Peyer's patch (tissue), 4 donors: ENCODE measurements at regions not wholly inside any gene's neighbourhood (a gene's known extent, or its start where the extent isn't known, plus 50 kb on each side); places are given as distances from the start of the nearest gene placed in this dataset.

ENCODE experiments used
- DNase-seq, 3 donors: peaks; one replicate each; pipeline ENCODE4 v3.0.0-alpha.2; 2017 to 2019
- H3K27ac ChIP-seq, 4 donors: fragments of 200-600 bp; sonication (generic); one replicate each; pipeline ENCODE4 v1.5.1; 2016 to 2019
- H3K27me3 ChIP-seq, 2 donors: fragments of 200-600 bp; sonication (generic); one replicate each; pipeline ENCODE4 v1.5.1; 2019
- H3K36me3 ChIP-seq, 3 donors: fragments of 200-600 bp; sonication (generic); one replicate each; pipeline ENCODE4 v1.5.1; 2016 to 2019
- H3K4me1 ChIP-seq, 4 donors: fragments of 200-600 bp; sonication (generic); one replicate each; pipeline ENCODE4 v1.5.1; 2016 to 2019
- H3K4me3 ChIP-seq, 4 donors: fragments of 200-600 bp; sonication (generic); 1 replicate in 3 of 4; 2 replicates in 1 of 4; pipeline ENCODE4 v1.5.1; 2016 to 2019; ENCODE audit warnings: mild to moderate bottlenecking in 1 of 4
- H3K9me3 ChIP-seq, 4 donors: fragments of 200-600 bp; sonication (generic); one replicate each; pipeline ENCODE4 v1.5.1; 2016 to 2019; ENCODE audit warnings: mild to moderate bottlenecking in 1 of 4
- POLR2A ChIP-seq, 2 donors: fragments of 450-650 bp; IDR thresholded peaks; one replicate each; pipeline ENCODE4 v1.5.1; 2017; ENCODE audit warnings: antibody characterized with exemption in 2 of 2, mild to moderate bottlenecking in 2 of 2, moderate library complexity in 2 of 2
- TF ChIP-seq, protein P1 (sequence below), 6 experiments: fragments of 450-650 bp in 4 of 6; fragments of 200-600 bp in 2 of 6; sonication (generic) in 1 of 6; IDR thresholded peaks; one replicate each; pipeline ENCODE4 v1.5.1; 2017 to 2019; ENCODE audit warnings: antibody characterized with exemption in 6 of 6, mild to moderate bottlenecking in 3 of 6, moderate library complexity in 1 of 6

DNA sequence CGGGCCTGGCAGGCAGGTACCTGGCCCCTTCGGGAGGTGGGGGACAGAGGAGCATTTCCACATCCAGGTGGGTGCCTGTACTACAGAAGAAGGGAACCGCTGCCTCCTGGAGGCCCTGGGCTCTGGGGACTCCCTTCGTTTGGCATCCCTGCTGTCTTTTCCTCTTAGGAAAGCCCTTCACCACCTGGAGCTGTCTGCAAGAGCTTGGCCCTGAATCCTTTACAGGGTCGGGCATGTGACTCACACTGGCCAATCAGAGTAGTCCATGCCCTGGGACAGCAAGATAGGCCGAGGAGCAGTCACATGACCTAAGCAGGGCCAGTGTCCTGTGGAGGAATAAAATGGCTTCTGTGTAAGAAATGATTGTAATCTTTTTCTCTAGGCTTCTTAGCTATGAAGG, 224.9 kb downstream of the ANKRD60 start:
- peaks cover 0 to 11% (median 0%) of the 10 kb centered on the region in 4 donors for H3K4me1 ChIP-seq
- no peak for TF ChIP-seq POLR2A (IDR thresholded peaks at IDR 0.05)
- TF ChIP-seq, protein P1, sequence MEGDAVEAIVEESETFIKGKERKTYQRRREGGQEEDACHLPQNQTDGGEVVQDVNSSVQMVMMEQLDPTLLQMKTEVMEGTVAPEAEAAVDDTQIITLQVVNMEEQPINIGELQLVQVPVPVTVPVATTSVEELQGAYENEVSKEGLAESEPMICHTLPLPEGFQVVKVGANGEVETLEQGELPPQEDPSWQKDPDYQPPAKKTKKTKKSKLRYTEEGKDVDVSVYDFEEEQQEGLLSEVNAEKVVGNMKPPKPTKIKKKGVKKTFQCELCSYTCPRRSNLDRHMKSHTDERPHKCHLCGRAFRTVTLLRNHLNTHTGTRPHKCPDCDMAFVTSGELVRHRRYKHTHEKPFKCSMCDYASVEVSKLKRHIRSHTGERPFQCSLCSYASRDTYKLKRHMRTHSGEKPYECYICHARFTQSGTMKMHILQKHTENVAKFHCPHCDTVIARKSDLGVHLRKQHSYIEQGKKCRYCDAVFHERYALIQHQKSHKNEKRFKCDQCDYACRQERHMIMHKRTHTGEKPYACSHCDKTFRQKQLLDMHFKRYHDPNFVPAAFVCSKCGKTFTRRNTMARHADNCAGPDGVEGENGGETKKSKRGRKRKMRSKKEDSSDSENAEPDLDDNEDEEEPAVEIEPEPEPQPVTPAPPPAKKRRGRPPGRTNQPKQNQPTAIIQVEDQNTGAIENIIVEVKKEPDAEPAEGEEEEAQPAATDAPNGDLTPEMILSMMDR (IDR thresholded peaks at IDR 0.05): no peak
- H3K4me3 ChIP-seq: no peak overlapping the region
- no peaks in the 10 kb centered on the region for H3K27me3 ChIP-seq
- no peak overlapping the region for H3K27ac ChIP-seq
- no peaks in the 10 kb centered on the region for H3K9me3 ChIP-seq
- H3K36me3 ChIP-seq: no peaks in the 10 kb centered on the region
- no peak for DNase-seq

DNA sequence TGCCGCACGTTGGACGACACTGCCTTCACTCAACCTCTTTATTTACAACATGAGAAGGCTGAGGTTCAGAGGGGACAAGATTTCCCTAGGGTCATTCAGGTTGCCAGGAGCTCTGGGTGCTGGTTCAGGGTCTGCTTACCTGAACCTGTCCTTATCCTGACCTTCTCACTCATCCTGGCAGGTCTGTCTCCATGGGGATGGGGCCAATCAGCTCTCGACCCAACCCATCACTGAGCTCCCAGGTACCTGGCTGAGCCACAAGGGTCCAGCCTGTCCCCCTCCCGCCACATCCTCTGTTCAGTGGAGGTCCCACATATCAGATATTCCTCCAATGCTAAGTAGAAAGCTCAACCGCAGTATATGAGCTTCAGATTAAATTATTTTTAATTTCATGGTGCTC, 225.6 kb downstream of the ANKRD60 start:
- Histone ChIP-seq H3K36me3 (no peaks in the 10 kb centered on the region), H3K4me1 (peaks cover 0 to 11% (median 0%) of the 10 kb centered on the region in 4 donors), H3K27me3 (no peaks in the 10 kb centered on the region), H3K9me3 (no peaks in the 10 kb centered on the region), H3K4me3 (no peak overlapping the region), H3K27ac (no peak overlapping the region)
- TF ChIP-seq, protein P1 (IDR thresholded peaks at IDR 0.05): no peak
- TF ChIP-seq POLR2A (IDR thresholded peaks at IDR 0.05): no peak
- DNase-seq: no peak

DNA sequence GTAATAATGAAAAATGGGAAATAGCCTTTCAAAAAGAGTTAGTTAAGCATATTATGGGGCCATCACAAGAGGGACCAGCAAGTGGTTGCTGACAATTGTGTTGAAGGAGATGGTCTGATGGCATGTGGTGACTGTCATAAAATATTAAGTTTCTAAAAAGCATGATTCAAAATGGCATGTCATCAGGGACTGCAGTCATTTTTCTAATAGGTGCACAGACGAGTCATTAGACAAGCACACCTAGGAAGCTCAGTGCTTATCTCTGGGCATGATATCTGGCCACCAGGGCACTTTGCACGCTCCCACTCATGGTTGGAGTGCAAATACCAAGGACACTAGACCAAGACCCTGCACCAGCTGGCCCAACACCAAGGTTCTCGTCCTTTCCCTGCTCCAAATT, 226.5 kb downstream of the ANKRD60 start:
- TF ChIP-seq, protein P1 (IDR thresholded peaks at IDR 0.05): no peak
- TF ChIP-seq POLR2A (IDR thresholded peaks at IDR 0.05): no peak
- H3K9me3 ChIP-seq: no peaks in the 10 kb centered on the region
- no peak for DNase-seq
- H3K27me3 ChIP-seq: no peaks in the 10 kb centered on the region
- no peaks in the 10 kb centered on the region for H3K36me3 ChIP-seq
- H3K27ac ChIP-seq: no peak overlapping the region
- H3K4me1 ChIP-seq: peaks cover 0 to 11% (median 0%) of the 10 kb centered on the region in 4 donors
- H3K4me3 ChIP-seq: no peak overlapping the region

DNA sequence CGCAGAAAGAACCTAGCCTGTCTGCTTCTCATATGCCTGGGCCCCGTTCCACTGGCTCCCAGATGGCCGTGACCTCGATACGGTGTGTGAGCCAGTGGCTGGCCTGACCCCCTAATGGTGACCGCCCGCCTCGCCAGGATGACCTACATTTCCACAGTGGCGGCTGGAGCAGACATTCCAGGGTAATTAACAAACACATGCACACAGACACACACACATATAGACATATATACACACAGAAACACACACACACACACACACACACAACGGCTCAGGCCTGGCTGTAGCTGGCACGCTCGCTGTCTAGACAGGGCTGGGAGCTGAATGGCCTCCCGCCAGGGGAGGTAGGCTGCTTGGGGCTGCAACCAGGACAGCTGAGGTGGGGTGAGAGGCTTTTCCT, 227.1 kb downstream of the ANKRD60 start:
- peaks cover 0 to 11% (median 0%) of the 10 kb centered on the region in 4 donors for H3K4me1 ChIP-seq
- no peaks in the 10 kb centered on the region for H3K36me3 ChIP-seq
- TF ChIP-seq POLR2A (IDR thresholded peaks at IDR 0.05): no peak
- TF ChIP-seq, protein P1 (IDR thresholded peaks at IDR 0.05): no peak
- no peaks in the 10 kb centered on the region for H3K9me3 ChIP-seq
- no peak overlapping the region for H3K4me3 ChIP-seq
- no peak overlapping the region for H3K27ac ChIP-seq
- no peaks in the 10 kb centered on the region for H3K27me3 ChIP-seq
- peak in 1 of 3 donors; percentile 43 for DNase-seq

DNA sequence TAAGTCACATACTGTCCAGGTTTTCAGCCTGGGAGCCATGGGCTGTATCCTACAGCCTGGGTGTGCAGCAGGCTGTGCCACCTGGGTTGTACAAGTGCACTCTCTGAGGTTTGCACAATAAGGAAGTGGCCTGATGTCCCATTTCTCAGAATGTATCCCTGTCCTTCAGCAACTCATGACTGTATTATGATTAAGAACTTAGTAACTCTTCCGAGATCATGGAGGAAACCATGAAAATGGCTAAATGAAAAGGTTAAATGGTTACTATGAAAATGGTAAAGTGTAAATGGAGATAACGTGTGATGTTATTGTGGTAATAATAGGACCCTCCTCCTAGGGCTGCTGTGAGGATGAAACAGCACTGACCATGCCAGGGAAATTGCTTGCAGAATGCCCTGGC, 227.6 kb downstream of the ANKRD60 start:
- Histone ChIP-seq H3K9me3 (no peaks in the 10 kb centered on the region), H3K4me3 (no peak overlapping the region), H3K4me1 (peaks cover 0 to 15% (median 0%) of the 10 kb centered on the region in 4 donors), H3K36me3 (no peaks in the 10 kb centered on the region), H3K27me3 (no peaks in the 10 kb centered on the region), H3K27ac (no peak overlapping the region)
- peak in 1 of 3 donors; percentile 1 for DNase-seq
- no peak for TF ChIP-seq POLR2A (IDR thresholded peaks at IDR 0.05)
- TF ChIP-seq, protein P1 (IDR thresholded peaks at IDR 0.05): no peak
